BE2C (cell line): ENCODE measurements at regions not wholly inside any gene's neighbourhood (a gene's known extent, or its start where the extent isn't known, plus 50 kb on each side); places are given as distances from the start of the nearest gene placed in this dataset.

ENCODE experiments used
- DNase-seq: peaks from one replicate; pipeline ENCODE4 v3.0.0-alpha.2; 2020
- H3K27me3 ChIP-seq: fragments of 250-450 bp; sonication (Bioruptor Pico); 2 replicates; pipeline ENCODE4 v1.5.1; 2020; ENCODE audit warnings: mild to moderate bottlenecking
- H3K36me3 ChIP-seq: fragments of 250-450 bp; sonication (Bioruptor Pico); 2 replicates; pipeline ENCODE4 v1.5.1; 2020; ENCODE audit warnings: mild to moderate bottlenecking
- H3K4me1 ChIP-seq: fragments of 250-450 bp; sonication (Bioruptor Pico); 2 replicates; pipeline ENCODE4 v1.5.1; 2020
- H3K4me3 ChIP-seq: 2 replicates; pipeline ENCODE4 v1.5.1; 2011; ENCODE audit warnings: low read depth, low read length
- H3K9me3 ChIP-seq: fragments of 250-450 bp; sonication (Bioruptor Pico); 2 replicates; pipeline ENCODE4 v1.5.1; 2020
- TF ChIP-seq, protein P1 (sequence below): IDR thresholded peaks from 2 replicates; pipeline ENCODE4 v1.5.1; 2012; ENCODE audit warnings: mild to moderate bottlenecking, low read depth, low read length

DNA sequence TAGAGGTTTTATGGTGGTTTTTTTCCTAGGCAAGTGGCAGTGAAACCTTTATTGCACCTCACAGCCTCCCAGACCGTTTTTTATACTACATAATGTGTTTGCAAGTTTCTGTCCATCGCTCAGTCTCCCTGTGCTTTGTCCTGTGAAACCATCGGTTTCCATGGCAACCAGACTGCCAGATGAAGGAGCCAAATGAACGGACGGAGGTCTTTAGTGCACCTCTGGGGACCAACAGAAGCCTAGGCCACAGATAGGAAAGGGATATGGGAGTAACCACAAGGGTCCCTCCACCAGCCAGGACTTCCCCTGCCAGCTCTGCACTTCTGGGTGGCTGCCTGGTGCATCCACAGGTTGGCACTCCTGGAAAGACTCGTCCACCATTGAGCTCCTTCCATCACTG, 165.0 kb downstream of the CHST1 start:
- no peak for DNase-seq
- Histone ChIP-seq H3K27me3 (no peaks in the 10 kb centered on the region), H3K36me3 (no peaks in the 10 kb centered on the region), H3K9me3 (no peaks in the 10 kb centered on the region), H3K4me1 (no peaks in the 10 kb centered on the region), H3K4me3 (no peak overlapping the region)
- TF ChIP-seq, protein P1, sequence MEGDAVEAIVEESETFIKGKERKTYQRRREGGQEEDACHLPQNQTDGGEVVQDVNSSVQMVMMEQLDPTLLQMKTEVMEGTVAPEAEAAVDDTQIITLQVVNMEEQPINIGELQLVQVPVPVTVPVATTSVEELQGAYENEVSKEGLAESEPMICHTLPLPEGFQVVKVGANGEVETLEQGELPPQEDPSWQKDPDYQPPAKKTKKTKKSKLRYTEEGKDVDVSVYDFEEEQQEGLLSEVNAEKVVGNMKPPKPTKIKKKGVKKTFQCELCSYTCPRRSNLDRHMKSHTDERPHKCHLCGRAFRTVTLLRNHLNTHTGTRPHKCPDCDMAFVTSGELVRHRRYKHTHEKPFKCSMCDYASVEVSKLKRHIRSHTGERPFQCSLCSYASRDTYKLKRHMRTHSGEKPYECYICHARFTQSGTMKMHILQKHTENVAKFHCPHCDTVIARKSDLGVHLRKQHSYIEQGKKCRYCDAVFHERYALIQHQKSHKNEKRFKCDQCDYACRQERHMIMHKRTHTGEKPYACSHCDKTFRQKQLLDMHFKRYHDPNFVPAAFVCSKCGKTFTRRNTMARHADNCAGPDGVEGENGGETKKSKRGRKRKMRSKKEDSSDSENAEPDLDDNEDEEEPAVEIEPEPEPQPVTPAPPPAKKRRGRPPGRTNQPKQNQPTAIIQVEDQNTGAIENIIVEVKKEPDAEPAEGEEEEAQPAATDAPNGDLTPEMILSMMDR = no peak

DNA sequence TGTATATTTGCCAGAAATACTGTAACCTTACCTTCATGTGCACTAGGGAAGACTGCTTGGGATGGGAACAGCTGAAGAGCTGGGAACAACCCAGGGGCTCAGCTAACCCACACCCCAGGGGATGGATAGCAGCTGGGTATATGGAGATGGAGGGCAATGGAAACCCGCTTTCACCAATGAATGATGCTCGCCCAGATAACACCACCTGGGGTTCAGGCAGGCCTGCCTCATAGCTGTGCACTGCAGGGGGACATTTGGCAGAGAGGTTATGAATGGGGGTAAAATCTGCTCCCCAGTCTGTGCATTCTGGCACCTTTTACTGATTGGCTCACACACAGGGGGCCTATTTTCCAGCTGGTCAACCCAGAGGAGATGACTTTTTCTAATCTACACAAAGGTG, 170.7 kb downstream of the CHST1 start:
- Histone ChIP-seq H3K4me1 (no peaks in the 10 kb centered on the region), H3K36me3 (no peaks in the 10 kb centered on the region), H3K4me3 (no peak overlapping the region), H3K9me3 (no peaks in the 10 kb centered on the region), H3K27me3 (no peaks in the 10 kb centered on the region)
- no peak for DNase-seq
- TF ChIP-seq, protein P1 = no peak

DNA sequence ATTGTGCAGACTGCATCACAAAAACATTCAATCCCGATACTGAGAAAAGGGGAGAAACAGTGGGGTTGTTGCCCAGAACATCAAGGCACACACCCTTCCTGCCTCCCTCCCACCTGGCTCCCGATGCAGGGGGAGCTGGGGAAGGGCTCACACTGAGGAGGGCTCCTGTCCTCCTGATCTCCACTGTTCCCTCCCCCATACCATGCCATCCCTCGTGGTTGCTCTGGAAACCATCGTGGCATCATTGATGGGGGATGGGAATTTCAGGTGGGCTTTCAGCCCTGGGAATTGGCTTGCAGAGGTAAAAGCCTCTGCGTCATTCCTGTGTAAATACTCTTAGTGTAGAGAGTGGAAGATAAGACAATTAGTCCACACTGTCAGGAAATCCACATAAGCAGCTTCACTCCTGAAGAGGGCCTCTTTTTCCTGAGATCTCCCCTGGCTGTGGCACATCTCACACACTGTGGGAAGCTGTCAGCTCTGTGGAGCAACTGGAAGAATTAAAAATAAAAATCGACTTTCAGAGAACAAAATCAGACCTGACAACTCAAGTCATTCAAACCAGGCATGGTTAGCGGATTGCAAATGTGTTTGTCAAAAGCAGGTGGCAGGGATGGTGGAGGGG, 176.0 kb downstream of the CHST1 start:
- no peaks in the 10 kb centered on the region for H3K27me3 ChIP-seq
- no peaks in the 10 kb centered on the region for H3K4me1 ChIP-seq
- no peaks in the 10 kb centered on the region for H3K9me3 ChIP-seq
- TF ChIP-seq, protein P1 = no peak
- no peaks in the 10 kb centered on the region for H3K36me3 ChIP-seq
- H3K4me3 ChIP-seq = no peak overlapping the region
- DNase-seq = no peak

DNA sequence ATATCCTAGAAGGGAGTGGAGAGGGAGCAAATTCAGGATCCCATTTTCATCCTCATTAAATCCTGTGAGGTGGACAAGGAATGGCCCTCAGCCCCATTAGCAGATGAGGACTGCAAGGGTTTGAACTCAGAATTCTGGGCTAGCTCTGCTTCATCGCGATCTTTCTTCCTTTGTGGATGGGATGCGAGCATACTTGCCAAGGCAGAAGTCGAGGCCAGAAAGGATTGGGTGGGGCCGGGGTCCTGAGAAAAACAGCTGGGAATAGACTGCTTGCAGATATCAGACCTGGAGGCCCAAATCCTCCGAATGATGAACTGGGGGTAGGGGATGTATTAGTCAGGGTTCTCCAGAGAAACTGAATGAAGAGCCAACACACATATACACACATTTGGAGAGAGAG, 179.0 kb downstream of the CHST1 start:
- TF ChIP-seq, protein P1 = no peak
- H3K9me3 ChIP-seq = no peaks in the 10 kb centered on the region
- H3K4me1 ChIP-seq = no peaks in the 10 kb centered on the region
- H3K27me3 ChIP-seq = no peaks in the 10 kb centered on the region
- H3K4me3 ChIP-seq = no peak overlapping the region
- no peak for DNase-seq
- H3K36me3 ChIP-seq = no peaks in the 10 kb centered on the region

DNA sequence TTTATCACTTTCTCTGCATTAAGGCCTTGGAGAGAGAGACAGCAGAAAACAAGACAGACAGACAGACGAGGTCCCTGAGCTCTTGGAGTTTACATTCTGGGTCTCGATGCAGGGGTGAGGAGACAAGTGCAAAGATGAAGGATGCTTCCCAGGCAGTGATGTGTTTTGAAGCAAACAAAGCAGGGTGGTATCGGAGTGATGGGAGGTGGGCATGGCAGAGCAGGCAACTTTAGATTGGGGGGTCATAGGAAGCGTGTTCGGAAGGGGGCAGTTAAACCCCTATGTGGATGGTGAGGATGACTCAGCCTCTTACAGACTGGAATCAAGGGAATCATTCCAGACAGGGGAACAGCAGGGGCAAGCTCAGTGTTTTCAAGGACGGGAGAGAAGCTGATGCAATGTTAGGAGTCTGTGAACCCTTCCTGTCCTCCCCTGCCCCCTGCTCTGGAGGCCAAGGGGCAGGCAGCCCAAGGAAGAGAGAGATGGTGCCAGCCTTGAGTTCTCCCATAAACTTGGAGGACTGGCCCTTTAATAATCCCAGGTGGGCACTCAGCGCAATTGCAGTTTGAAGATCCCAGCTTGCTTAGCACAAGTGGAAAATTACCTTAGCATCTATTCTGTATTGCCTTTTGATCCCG, 180.2 kb downstream of the CHST1 start:
- Histone ChIP-seq H3K4me3 (no peak overlapping the region), H3K36me3 (no peaks in the 10 kb centered on the region), H3K27me3 (no peaks in the 10 kb centered on the region), H3K4me1 (no peaks in the 10 kb centered on the region), H3K9me3 (no peaks in the 10 kb centered on the region)
- no peak for DNase-seq
- TF ChIP-seq, protein P1 = no peak

DNA sequence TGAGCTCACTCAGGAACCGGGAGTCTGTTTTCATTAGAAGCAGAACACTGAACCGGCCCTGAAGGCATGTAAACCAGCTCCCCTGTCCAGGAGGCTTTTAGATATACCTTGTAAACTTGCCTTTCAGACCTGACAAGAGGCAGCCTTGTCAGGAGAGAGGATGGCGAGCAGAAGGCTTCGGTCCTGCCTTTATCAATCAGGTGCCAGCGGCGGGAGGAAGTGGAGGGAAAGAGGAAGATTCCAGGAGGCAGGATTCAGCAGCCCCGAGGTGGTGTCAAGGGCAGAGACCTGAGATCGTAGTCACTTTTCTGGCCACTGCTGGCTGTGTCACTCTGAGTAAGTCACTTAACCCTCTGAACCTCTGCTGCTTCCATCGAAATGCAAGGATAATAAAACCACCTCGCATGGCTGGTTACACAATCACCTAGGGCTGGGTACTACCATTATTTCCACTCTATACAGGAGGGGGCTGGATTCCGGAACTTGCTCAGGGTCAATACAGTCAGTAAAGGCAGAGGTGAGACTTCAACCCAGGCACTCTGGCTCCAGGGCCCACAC, 181.0 kb downstream of the CHST1 start:
- Histone ChIP-seq H3K9me3 (no peaks in the 10 kb centered on the region), H3K4me1 (no peaks in the 10 kb centered on the region), H3K4me3 (no peak overlapping the region), H3K27me3 (no peaks in the 10 kb centered on the region), H3K36me3 (no peaks in the 10 kb centered on the region)
- DNase-seq = no peak
- TF ChIP-seq, protein P1 = no peak
